Activated T-cell treated with anti-CD3 and anti-CD28 coated beads, Interleukin-2, amount 50 U/mL, for 4 hours (primary cell): ENCODE measurements at regions not wholly inside any gene's neighbourhood (a gene's known extent, or its start where the extent isn't known, plus 50 kb on each side); places are given as distances from the start of the nearest gene placed in this dataset.

Experiments used
- ATAC-seq, 2 donors: fragments of 200-7000 bp; cut with Tn5 transposase; one replicate each; pipeline ENCODE4 v1.10.0; 2021
- DNase-seq: peaks from one replicate; pipeline ENCODE4 v3.0.0-alpha.2; 2020
- H3K27me3 Mint-ChIP-seq: one replicate; pipeline ENCODE4 v1.8.0; 2021; ENCODE audit warnings: low read depth, mixed read lengths
- H3K36me3 Mint-ChIP-seq: one replicate; pipeline ENCODE4 v1.8.0; 2022; ENCODE audit warnings: mixed read lengths; ENCODE audit not compliant: insufficient read depth
- H3K4me1 Mint-ChIP-seq: one replicate; pipeline ENCODE4 v1.8.0; 2021; ENCODE audit warnings: low read depth, mixed read lengths
- H3K4me3 Mint-ChIP-seq: one replicate; pipeline ENCODE4 v1.8.0; 2021; ENCODE audit warnings: mild to moderate bottlenecking, moderate library complexity, mixed read lengths
- H3K9me3 Mint-ChIP-seq: one replicate; pipeline ENCODE4 v1.8.0; 2021; ENCODE audit warnings: mixed read lengths

GRCh38 chr4:38237139-38237538 is 276.9 kb downstream of the PTTG2 start:
- no peaks in the 10 kb centered on the region for H3K27me3 Mint-ChIP-seq
- no peaks in the 10 kb centered on the region for H3K9me3 Mint-ChIP-seq
- ATAC-seq (no peak), DNase-seq (no peak)
- H3K4me3 Mint-ChIP-seq: no peak overlapping the region
- H3K36me3 Mint-ChIP-seq: no peaks in the 10 kb centered on the region
- H3K4me1 Mint-ChIP-seq: no peaks in the 10 kb centered on the region

- ATAC-seq: no peak
- peaks cover under 1% of the 10 kb centered on the region for H3K9me3 Mint-ChIP-seq
- H3K27me3 Mint-ChIP-seq: no peaks in the 10 kb centered on the region
- no peak for DNase-seq
- H3K36me3 Mint-ChIP-seq: no peaks in the 10 kb centered on the region
- peaks cover 19% of the 10 kb centered on the region for H3K4me1 Mint-ChIP-seq
- H3K4me3 Mint-ChIP-seq: no peak overlapping the region
Measured at GRCh38 chr4:38241541-38241940, 281.3 kb downstream of the PTTG2 start.

- Mint-ChIP-seq H3K4me1 (peaks cover 19% of the 10 kb centered on the region), H3K4me3 (no peak overlapping the region), H3K27me3 (no peaks in the 10 kb centered on the region), H3K9me3 (peaks cover 3% of the 10 kb centered on the region), H3K36me3 (no peaks in the 10 kb centered on the region)
- ATAC-seq: no peak
- no peak for DNase-seq
Measured at GRCh38 chr4:38242101-38242500, 281.9 kb downstream of the PTTG2 start.

GRCh38 chr4:38242822-38243387 is 282.7 kb downstream of the PTTG2 start:
- Mint-ChIP-seq H3K9me3 (peaks cover 3% of the 10 kb centered on the region), H3K36me3 (no peaks in the 10 kb centered on the region), H3K27me3 (no peaks in the 10 kb centered on the region), H3K4me1 (peaks cover 19% of the 10 kb centered on the region), H3K4me3 (peak overlapping the region; percentile 9)
- ATAC-seq (peak in 1 of 2 donors; percentile 58), DNase-seq (no peak)

- peak in 1 of 2 donors; percentile 27 for ATAC-seq
- Mint-ChIP-seq H3K9me3 (peaks cover 3% of the 10 kb centered on the region), H3K4me3 (no peak overlapping the region), H3K36me3 (no peaks in the 10 kb centered on the region), H3K27me3 (no peaks in the 10 kb centered on the region), H3K4me1 (peaks cover 19% of the 10 kb centered on the region)
- DNase-seq: no peak
Measured at GRCh38 chr4:38243388-38244053, 283.3 kb downstream of the PTTG2 start.

- ATAC-seq (no peak), DNase-seq (no peak)
- Mint-ChIP-seq H3K4me1 (no peaks in the 10 kb centered on the region), H3K9me3 (peaks cover 27% of the 10 kb centered on the region), H3K36me3 (peaks cover 4% of the 10 kb centered on the region), H3K4me3 (no peak overlapping the region), H3K27me3 (no peaks in the 10 kb centered on the region)
Measured at GRCh38 chr4:38254825-38255224, 294.6 kb downstream of the PTTG2 start.

GRCh38 chr4:38255572-38255971 is 295.4 kb downstream of the PTTG2 start:
- Mint-ChIP-seq H3K36me3 (peaks cover 4% of the 10 kb centered on the region), H3K4me1 (no peaks in the 10 kb centered on the region), H3K4me3 (no peak overlapping the region), H3K27me3 (no peaks in the 10 kb centered on the region), H3K9me3 (peaks cover 19% of the 10 kb centered on the region)
- ATAC-seq: no peak
- DNase-seq: no peak

- H3K4me1 Mint-ChIP-seq: no peaks in the 10 kb centered on the region
- H3K36me3 Mint-ChIP-seq: no peaks in the 10 kb centered on the region
- ATAC-seq: peak; percentile 88 to 90
- no peak for DNase-seq
- no peak overlapping the region for H3K4me3 Mint-ChIP-seq
- peaks cover 2% of the 10 kb centered on the region for H3K27me3 Mint-ChIP-seq
- peaks cover 5% of the 10 kb centered on the region for H3K9me3 Mint-ChIP-seq
Measured at GRCh38 chr4:38266616-38267015, 306.4 kb downstream of the PTTG2 start.

GRCh38 chr4:38268108-38268820 is 308.1 kb downstream of the PTTG2 start:
- Mint-ChIP-seq H3K4me1 (no peaks in the 10 kb centered on the region), H3K27me3 (peaks cover 2% of the 10 kb centered on the region), H3K4me3 (no peak overlapping the region), H3K36me3 (no peaks in the 10 kb centered on the region), H3K9me3 (peaks cover 5% of the 10 kb centered on the region)
- DNase-seq: no peak
- no peak for ATAC-seq

- DNase-seq: no peak
- Mint-ChIP-seq H3K4me3 (no peak overlapping the region), H3K4me1 (no peaks in the 10 kb centered on the region), H3K27me3 (peaks cover 2% of the 10 kb centered on the region), H3K36me3 (no peaks in the 10 kb centered on the region), H3K9me3 (peaks cover 5% of the 10 kb centered on the region)
- ATAC-seq: no peak
Measured at GRCh38 chr4:38268837-38269236, 308.6 kb downstream of the PTTG2 start.

- no peak for DNase-seq
- H3K9me3 Mint-ChIP-seq: no peaks in the 10 kb centered on the region
Measured at GRCh38 chr4:38273407-38273806, 313.2 kb downstream of the PTTG2 start.

GRCh38 chr4:38275331-38276100 is 315.3 kb downstream of the PTTG2 start:
- H3K9me3 Mint-ChIP-seq: no peaks in the 10 kb centered on the region
- ATAC-seq: no peak
- no peaks in the 10 kb centered on the region for H3K4me1 Mint-ChIP-seq

More at GRCh38 chr4:38273407-38273806, 313.2 kb downstream of the PTTG2 start:
- ATAC-seq: no peak
- Mint-ChIP-seq H3K4me3 (no peak overlapping the region), H3K36me3 (no peaks in the 10 kb centered on the region), H3K4me1 (no peaks in the 10 kb centered on the region), H3K27me3 (peaks cover 2% of the 10 kb centered on the region)

GRCh38 chr4:38278255-38278654 is 318.1 kb downstream of the PTTG2 start:
- Mint-ChIP-seq H3K36me3 (no peaks in the 10 kb centered on the region), H3K27me3 (no peaks in the 10 kb centered on the region), H3K4me3 (no peak overlapping the region), H3K9me3 (no peaks in the 10 kb centered on the region), H3K4me1 (no peaks in the 10 kb centered on the region)
- ATAC-seq (no peak), DNase-seq (no peak)

More at GRCh38 chr4:38275331-38276100, 315.3 kb downstream of the PTTG2 start:
- H3K4me3 Mint-ChIP-seq: no peak overlapping the region
- no peaks in the 10 kb centered on the region for H3K36me3 Mint-ChIP-seq
- peaks cover 2% of the 10 kb centered on the region for H3K27me3 Mint-ChIP-seq
- no peak for DNase-seq

GRCh38 chr4:38279077-38279476 is 318.9 kb downstream of the PTTG2 start:
- H3K36me3 Mint-ChIP-seq: no peaks in the 10 kb centered on the region
- H3K27me3 Mint-ChIP-seq: no peaks in the 10 kb centered on the region
- H3K4me1 Mint-ChIP-seq: no peaks in the 10 kb centered on the region
- no peak overlapping the region for H3K4me3 Mint-ChIP-seq
- DNase-seq (no peak), ATAC-seq (no peak)
- H3K9me3 Mint-ChIP-seq: no peaks in the 10 kb centered on the region
